GM21786 (cell line): ENCODE measurements at regions not wholly inside any gene's neighbourhood (a gene's known extent, or its start where the extent isn't known, plus 50 kb on each side); places are given as distances from the start of the nearest gene placed in this dataset.
A peak's percentile ranks its signal among the peaks of the same experiment; 100 is the strongest.

Experiments used
- ATAC-seq: cut with Tn5 transposase; IDR thresholded peaks from one replicate; pipeline ENCODE4 v1.9.1; 2021; ENCODE audit not compliant: unreplicated experiment

GRCh38 chr15:25981114-25981513, 118.0 kb upstream of the ATP10A start:
- ATAC-seq = no peak

GRCh38 chr15:25972141-25972675, 109.1 kb upstream of the ATP10A start:
- ATAC-seq = no peak

GRCh38 chr15:25971053-25971452, 107.9 kb upstream of the ATP10A start:
- ATAC-seq = no peak

- no peak for ATAC-seq
Measured at GRCh38 chr15:25969886-25970285, 106.8 kb upstream of the ATP10A start.

- ATAC-seq = no peak
Measured at GRCh38 chr15:25967116-25967515, 104.0 kb upstream of the ATP10A start.

GRCh38 chr15:25965326-25965725, 102.2 kb upstream of the ATP10A start:
- ATAC-seq = no peak

- no peak for ATAC-seq
Measured at GRCh38 chr15:25960273-25960672, 97.1 kb upstream of the ATP10A start.

- no peak for ATAC-seq
Measured at GRCh38 chr15:25959100-25959499, 96.0 kb upstream of the ATP10A start.

- no peak for ATAC-seq
Measured at GRCh38 chr15:25955628-25956027, 92.5 kb upstream of the ATP10A start.

- ATAC-seq = no peak
Measured at GRCh38 chr15:25954398-25954797, 91.3 kb upstream of the ATP10A start.

- no peak for ATAC-seq
Measured at GRCh38 chr15:25950014-25950413, 86.9 kb upstream of the ATP10A start.

GRCh38 chr15:25947323-25948314, 84.5 kb upstream of the ATP10A start:
- ATAC-seq = no peak

- ATAC-seq = no peak
Measured at GRCh38 chr15:25946241-25946805, 83.2 kb upstream of the ATP10A start.

GRCh38 chr15:25944386-25944785, 81.3 kb upstream of the ATP10A start:
- ATAC-seq = no peak

GRCh38 chr15:25943831-25944230, 80.7 kb upstream of the ATP10A start:
- ATAC-seq = no peak

- peak; percentile 83 for ATAC-seq
Measured at GRCh38 chr15:25939122-25939521, 76.0 kb upstream of the ATP10A start.

GRCh38 chr15:25937796-25938195, 74.7 kb upstream of the ATP10A start:
- no peak for ATAC-seq

GRCh38 chr15:25936004-25936403, 72.9 kb upstream of the ATP10A start:
- no peak for ATAC-seq

GRCh38 chr15:25933456-25934158, 70.5 kb upstream of the ATP10A start:
- ATAC-seq = no peak

GRCh38 chr15:25932696-25933095, 69.6 kb upstream of the ATP10A start:
- no peak for ATAC-seq

- ATAC-seq = no peak
Measured at GRCh38 chr15:25931851-25932250, 68.7 kb upstream of the ATP10A start.
